ENCODE measurements at regions not wholly inside any gene's neighbourhood (a gene's known extent, or its start where the extent isn't known, plus 50 kb on each side); places are given as distances from the start of the nearest gene placed in this dataset.

GRCh38 chr3:197423376-197423775 is 125.0 kb upstream of the DLG1 start:
- Mint-ChIP-seq H3K27me3 (ENCODE audit: low read depth in 3 of 3) (peaks cover 16 to 21% (median 18%) of the 10 kb centered on the region in 3 donors), H3K27ac (no peak overlapping the region), H3K9me3 (peaks cover 0 to 2% (median 0%) of the 10 kb centered on the region in 7 donors), H3K36me3 (no peaks in the 10 kb centered on the region), H3K4me3 (no peak overlapping the region), H3K4me1 (peaks cover 6% of the 10 kb centered on the region)
- Histone ChIP-seq H3K79me2 (ENCODE audit: insufficient read depth, low read length) (no peaks in the 10 kb centered on the region), H3K4me3 (replicated peaks in 1 of 3; ENCODE audit: low read depth in 2 of 3, low read length in 3 of 3) (no peak overlapping the region), H4K20me1 (ENCODE audit: insufficient read depth, low read length) (no peaks in the 10 kb centered on the region), H3K9me3 (replicated peaks in 1 of 2; ENCODE audit: control insufficient read depth in 1 of 2, insufficient read depth in 1 of 2, low read length in 2 of 2) (no peaks in the 10 kb centered on the region), H3K36me3 (replicated peaks in 1 of 2; ENCODE audit: control insufficient read depth in 1 of 2, insufficient read depth in 2 of 2, low read length in 2 of 2) (no peaks in the 10 kb centered on the region), H3K4me2 (replicated peaks; ENCODE audit: extremely low read depth, low read length, poor library complexity, severe bottlenecking) (no peak overlapping the region), H3K9ac (ENCODE audit: insufficient read depth, low read length, poor library complexity, severe bottlenecking) (no peak overlapping the region), H3K4me1 (ENCODE audit: control insufficient read depth in 1 of 2, insufficient read depth in 2 of 2, low read length in 2 of 2) (peaks cover 4 to 7% of the 10 kb centered on the region in 2 donors), H3K27ac (ENCODE audit: low read depth in 1 of 2, low read length in 2 of 2) (no peak overlapping the region), H3K27me3 (ENCODE audit: control insufficient read depth in 2 of 2, insufficient read depth in 2 of 2, low read length in 2 of 2) (no peaks in the 10 kb centered on the region), H2AFZ (ENCODE audit: insufficient read depth, low read depth, low read length, poor library complexity, severe bottlenecking) (no peak overlapping the region)
- 87% methylated on average over 5 of the region's 11 CpGs for WGBS (ENCODE audit: insufficient coverage)
- no peak for TF ChIP-seq CTCF (IDR thresholded peaks at IDR 0.05)
- no peak for DNase-seq
- intact Hi-C loops (cut with micrococcal nuclease), result no loop called here

DNA sequence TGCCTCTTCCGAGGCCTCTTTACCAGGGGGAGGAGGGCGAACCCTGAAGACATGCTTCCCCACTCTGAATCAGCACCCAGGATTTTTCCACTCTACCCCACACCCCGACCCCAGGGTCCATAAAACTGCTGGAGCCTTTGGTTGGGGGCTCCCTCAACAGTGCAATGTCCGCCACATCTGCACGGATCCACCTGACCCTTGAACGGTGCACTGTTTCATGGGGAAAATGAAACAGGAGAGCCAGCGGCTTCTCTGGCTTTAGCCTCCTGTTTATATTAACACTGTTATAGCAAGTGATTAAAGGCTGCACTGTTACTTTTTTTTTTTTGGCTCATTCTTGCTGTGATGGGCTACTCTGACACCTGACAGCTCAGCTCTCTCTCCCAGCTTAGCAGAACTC is 124.1 kb upstream of the DLG1 start:
- DNase-seq, result no peak
- Mint-ChIP-seq H3K9me3 (peaks cover 0 to 2% (median 0%) of the 10 kb centered on the region in 7 donors), H3K4me3 (no peak overlapping the region), H3K36me3 (no peaks in the 10 kb centered on the region), H3K4me1 (no peaks in the 10 kb centered on the region), H3K27me3 (ENCODE audit: low read depth in 3 of 3) (peaks cover 15 to 17% (median 16%) of the 10 kb centered on the region in 3 donors), H3K27ac (no peak overlapping the region)
- Histone ChIP-seq H3K4me1 (ENCODE audit: control insufficient read depth in 1 of 2, insufficient read depth in 2 of 2, low read length in 2 of 2) (no peaks in the 10 kb centered on the region), H3K9me3 (replicated peaks in 1 of 2; ENCODE audit: control insufficient read depth in 1 of 2, insufficient read depth in 1 of 2, low read length in 2 of 2) (no peaks in the 10 kb centered on the region), H3K4me2 (replicated peaks; ENCODE audit: extremely low read depth, low read length, poor library complexity, severe bottlenecking) (no peak overlapping the region), H3K4me3 (replicated peaks in 1 of 3; ENCODE audit: low read depth in 2 of 3, low read length in 3 of 3) (no peak overlapping the region), H3K27ac (ENCODE audit: low read depth in 1 of 2, low read length in 2 of 2) (no peak overlapping the region), H3K79me2 (ENCODE audit: insufficient read depth, low read length) (no peaks in the 10 kb centered on the region), H2AFZ (ENCODE audit: insufficient read depth, low read depth, low read length, poor library complexity, severe bottlenecking) (no peak overlapping the region), H3K9ac (ENCODE audit: insufficient read depth, low read length, poor library complexity, severe bottlenecking) (no peak overlapping the region), H3K36me3 (replicated peaks in 1 of 2; ENCODE audit: control insufficient read depth in 1 of 2, insufficient read depth in 2 of 2, low read length in 2 of 2) (no peaks in the 10 kb centered on the region), H3K27me3 (ENCODE audit: control insufficient read depth in 2 of 2, insufficient read depth in 2 of 2, low read length in 2 of 2) (no peaks in the 10 kb centered on the region), H4K20me1 (ENCODE audit: insufficient read depth, low read length) (no peaks in the 10 kb centered on the region)
- intact Hi-C loops (cut with micrococcal nuclease), result no loop called here
- 95% methylated on average over 4 of the region's 7 CpGs for WGBS (ENCODE audit: insufficient coverage)
- TF ChIP-seq CTCF (IDR thresholded peaks at IDR 0.05), result no peak
